HG02623 (cell line): ENCODE measurements at regions not wholly inside any gene's neighbourhood (a gene's known extent, or its start where the extent isn't known, plus 50 kb on each side); places are given as distances from the start of the nearest gene placed in this dataset.

ENCODE experiments used
- ATAC-seq: cut with Tn5 transposase; IDR thresholded peaks from one replicate; pipeline ENCODE4 v1.9.1; 2021; ENCODE audit warnings: moderate library complexity; ENCODE audit not compliant: unreplicated experiment

DNA sequence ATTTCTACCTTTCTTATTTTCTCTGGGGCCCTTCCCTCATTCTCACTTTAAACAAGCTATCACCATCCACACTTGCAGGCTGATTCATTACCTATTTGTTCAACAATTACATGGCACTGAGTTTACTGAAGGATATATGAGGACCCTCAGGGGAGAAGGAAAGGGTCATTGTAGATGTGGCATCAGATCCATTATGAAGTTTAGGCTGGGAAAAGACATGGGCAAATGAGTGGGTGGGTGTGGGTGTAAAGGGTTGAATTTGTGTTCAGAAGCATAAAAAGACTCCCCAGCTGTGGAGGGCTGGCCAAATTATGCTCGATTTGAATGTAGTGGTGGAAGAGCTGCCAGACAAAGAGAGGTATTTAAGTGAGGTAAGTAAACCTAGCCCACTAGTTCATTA lies 55.9 kb upstream of the MTAP start:
- no peak for ATAC-seq

DNA sequence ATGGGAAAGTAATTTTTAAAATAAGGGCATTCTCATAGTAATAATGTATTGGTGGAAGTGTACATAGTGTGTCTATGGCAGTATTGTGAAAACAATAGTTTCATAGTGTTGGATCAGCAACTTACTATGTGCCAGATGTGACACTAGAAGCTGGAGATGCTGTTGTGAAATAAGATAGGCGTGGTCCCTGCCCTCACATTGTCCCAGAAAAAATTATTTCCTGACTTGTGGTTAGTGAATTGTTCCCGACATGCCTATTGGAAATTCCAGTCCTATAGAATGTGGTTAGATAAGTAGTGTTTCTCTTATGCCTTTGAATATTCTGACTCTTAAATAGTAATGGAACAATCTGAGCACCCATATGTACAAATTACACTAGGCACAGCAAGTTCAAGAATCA lies 55.3 kb upstream of the MTAP start:
- no peak for ATAC-seq

DNA sequence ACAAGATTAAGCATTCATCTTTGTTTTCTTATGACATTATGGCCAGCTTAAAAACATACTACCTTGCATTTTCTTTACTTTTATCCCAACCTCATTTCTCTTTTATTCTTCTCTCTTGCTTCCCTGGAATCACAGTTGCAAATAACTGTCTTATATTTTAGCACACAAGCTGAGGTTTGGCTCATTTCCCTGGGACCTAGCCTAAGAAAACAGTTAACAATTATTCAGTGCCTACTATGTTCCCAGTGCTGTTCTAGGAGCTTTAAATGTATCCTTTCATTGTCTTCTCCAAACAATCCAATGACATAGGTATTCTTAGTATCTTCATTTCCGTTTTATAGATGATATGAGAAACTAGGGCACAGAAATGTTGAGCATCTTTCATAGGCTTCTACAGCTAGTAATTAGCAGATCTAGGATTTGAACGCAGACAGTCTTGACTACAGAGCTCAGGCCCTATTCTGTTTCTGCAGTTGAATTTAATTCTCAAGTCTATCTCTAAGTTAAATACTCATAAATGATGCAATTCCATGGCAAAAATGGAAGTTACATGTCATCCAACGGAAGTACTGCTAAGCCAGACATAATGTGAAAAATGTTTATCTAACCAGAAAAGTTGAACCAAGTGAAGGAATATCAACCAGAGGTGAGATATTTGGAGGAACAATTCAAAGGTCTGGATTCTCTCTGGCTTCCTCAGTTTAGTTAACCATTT lies 52.3 kb upstream of the MTAP start:
- ATAC-seq = no peak

DNA sequence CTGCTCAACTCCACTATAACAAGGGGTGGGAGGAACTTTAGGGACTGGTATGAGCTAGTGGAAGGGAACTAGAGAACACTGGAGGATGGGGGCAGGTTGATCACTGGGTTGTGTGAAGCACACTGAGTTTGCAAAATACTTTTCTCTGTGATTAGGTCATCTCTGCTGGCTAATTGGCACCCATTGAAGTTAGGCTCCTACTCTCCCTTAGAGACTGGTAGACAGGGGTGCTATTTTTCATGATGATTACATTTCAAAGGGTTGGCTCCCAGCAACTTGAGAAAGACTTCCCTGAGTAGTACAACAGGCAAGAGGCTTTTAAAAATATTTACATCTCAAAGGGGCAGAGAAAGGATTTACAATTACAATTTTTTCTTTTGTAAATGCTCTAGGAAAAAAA lies 50.4 kb upstream of the MTAP start:
- ATAC-seq = no peak
